GM12878 (cell line): ENCODE measurements at regions not wholly inside any gene's neighbourhood (a gene's known extent, or its start where the extent isn't known, plus 50 kb on each side); places are given as distances from the start of the nearest gene placed in this dataset.

ENCODE experiments used
- ATAC-seq: fragments of 200-7000 bp; cut with Tn5 transposase; 3 replicates; pipeline ENCODE4 v1.9.1; 2020; ENCODE audit warnings: mild to moderate bottlenecking, moderate library complexity
- BruUV-seq: library from RNA; stranded (reverse); fragments of 400-500 nt; replicated peaks from 2 replicates; lab custom pipeline; 2021; lab: Mats Ljungman, UMichigan
- CTCF ChIA-PET: fragments of 300-600 bp; sonication (Branson Sonifier 250); formaldehyde crosslinking; extraction: SDS; loops from one replicate; lab custom pipeline; 2021; ENCODE audit warnings: inconsistent platforms; lab: Yijun Ruan, JAX
- POLR2A ChIA-PET: fragments of 350-600 bp; formaldehyde crosslinking; extraction: SDS; loops from one replicate; lab custom pipeline; 2021; ENCODE audit warnings: inconsistent platforms; lab: Charles Lee
- RAD21 ChIA-PET: fragments of 300-600 bp; sonication (Branson Sonifier 250); formaldehyde crosslinking; loops from one replicate; lab custom pipeline; 2023; ENCODE audit warnings: antibody characterized with exemption; ENCODE audit not compliant: unreplicated experiment; lab: Charles Lee
- SMC1A ChIA-PET: fragments of 300-600 bp; sonication (Branson Sonifier 250); formaldehyde crosslinking; loops from one replicate; lab custom pipeline; 2023; ENCODE audit not compliant: unreplicated experiment, uncharacterized antibody; lab: Charles Lee
- DNase-seq: peaks from one replicate; pipeline ENCODE4 v3.0.0-alpha.2; 2011; ENCODE audit warnings: low read depth, low spot score
- FAIRE-seq: peaks from 3 replicates; lab custom pipeline; 2011; peaks lifted over from hg19 to GRCh38; lab: Jason Lieb, UNC
- H2AFZ ChIP-seq: 2 replicates; pipeline ENCODE4 v1.6.0; 2011; ENCODE audit warnings: low read depth, low read length, control low read depth; ENCODE audit not compliant: control insufficient read depth
- H3K27ac ChIP-seq: 2 replicates; pipeline ENCODE4 v1.5.1; 2011; ENCODE audit warnings: control low read depth; ENCODE audit not compliant: control insufficient read depth, insufficient read depth
- H3K27me3 ChIP-seq, 2 experiments: replicated peaks in 1 of 2; 2 replicates each; pipeline versions ENCODE4 v1.6.0 to v1.6.1; 2011; ENCODE audit warnings: low read length in 1 of 2; ENCODE audit not compliant: control insufficient read depth in 2 of 2, insufficient read depth in 2 of 2
- H3K36me3 ChIP-seq, 2 experiments: 2 replicates each; pipeline ENCODE4 v1.5.1; 2011; ENCODE audit warnings: low read length in 1 of 2; ENCODE audit not compliant: control insufficient read depth in 2 of 2, insufficient read depth in 2 of 2
- H3K4me1 ChIP-seq: 2 replicates; pipeline ENCODE4 v1.6.1; 2011; ENCODE audit warnings: mild to moderate bottlenecking, low read length, moderate library complexity, mixed read lengths; ENCODE audit not compliant: control insufficient read depth, insufficient read depth
- H3K4me2 ChIP-seq: 2 replicates; pipeline ENCODE4 v1.6.0; 2011; ENCODE audit warnings: control low read depth; ENCODE audit not compliant: control insufficient read depth, insufficient read depth
- H3K4me3 ChIP-seq: fragments of 200-600 bp; sonication (generic); 2 replicates; pipeline ENCODE4 v1.5.1; 2016
- H3K79me2 ChIP-seq: 2 replicates; pipeline ENCODE4 v1.6.0; 2011; ENCODE audit warnings: low read length; ENCODE audit not compliant: control insufficient read depth, insufficient read depth
- H3K9ac ChIP-seq: 2 replicates; pipeline ENCODE4 v1.8.0; 2011; ENCODE audit warnings: low read length, control low read depth, mixed read lengths; ENCODE audit not compliant: control insufficient read depth, insufficient read depth
- H3K9me3 ChIP-seq: replicated peaks from 3 replicates; pipeline ENCODE4 v1.5.1; 2011; ENCODE audit warnings: mild to moderate bottlenecking, low read length; ENCODE audit not compliant: control insufficient read depth, insufficient read depth
- H4K20me1 ChIP-seq: 2 replicates; pipeline ENCODE4 v1.6.0; 2011; ENCODE audit not compliant: control insufficient read depth, insufficient read depth
- CBFB ChIP-seq: IDR thresholded peaks from 2 replicates; pipeline ENCODE4 v1.6.1; 2016; ENCODE audit warnings: antibody characterized with exemption, low read depth
- CHD1 ChIP-seq: IDR thresholded peaks from 2 replicates; pipeline ENCODE4 v1.6.1; 2012; ENCODE audit warnings: low read depth, low read length, improper control_type of control experiment
- IKZF1 ChIP-seq: fragments of 450-650 bp; conservative IDR thresholded peaks from 2 replicates; pipeline ENCODE4 v1.6.1; 2017; ENCODE audit warnings: antibody characterized with exemption, mild to moderate bottlenecking
- MTA3 ChIP-seq: IDR thresholded peaks from 2 replicates; pipeline ENCODE4 v1.6.1; 2012; ENCODE audit warnings: low read length, inconsistent platforms, borderline replicate concordance
- RAD51 ChIP-seq: fragments of 450-650 bp; IDR thresholded peaks from 2 replicates; pipeline ENCODE4 v1.6.1; 2016; ENCODE audit warnings: moderate library complexity, mild to moderate bottlenecking, inconsistent platforms
- WRNIP1 ChIP-seq: IDR thresholded peaks from 2 replicates; pipeline ENCODE4 v1.6.1; 2011; ENCODE audit warnings: low read depth, low read length, improper control_type of control experiment, borderline replicate concordance
- ZNF24 ChIP-seq: fragments of 450-650 bp; IDR thresholded peaks from 2 replicates; pipeline ENCODE4 v1.6.1; 2017; ENCODE audit warnings: antibody characterized with exemption, mild to moderate bottlenecking
- ZNF622 ChIP-seq: fragments of 450-650 bp; IDR thresholded peaks from 2 replicates; pipeline ENCODE4 v1.6.1; 2017; ENCODE audit warnings: mild to moderate bottlenecking, inconsistent platforms
- WGBS: methylation state at CpG from one replicate; pipeline ENCODE4 v1.1.6; 2016; ENCODE audit warnings: low lambda C conversion rate; ENCODE audit not compliant: insufficient replicate concordance, insufficient coverage; ENCODE audit errors: missing lambda C conversion rate; 5-methylcytosine and 5-hydroxymethylcytosine counted together
- in situ Hi-C: fragments of 300-500 bp; cut with MboI; formaldehyde crosslinking; loops from 9 replicates; pipeline ENCODE4 v1.14.3; 2018; ENCODE audit warnings: mixed read lengths
- intact Hi-C: fragments of 100-400 bp; cut with micrococcal nuclease; formaldehyde crosslinking; loops from one replicate; pipeline ENCODE4 v1.14.2; 2022; ENCODE audit not compliant: unreplicated experiment
- TF ChIP-seq, protein P1 (sequence below): IDR thresholded peaks from 2 replicates; pipeline ENCODE4 v1.6.1; 2011; ENCODE audit warnings: borderline replicate concordance, low read depth, mild to moderate bottlenecking, moderate library complexity, mixed read lengths, low read length; ENCODE audit not compliant: insufficient read depth; ENCODE audit errors: extremely low read length
- TF ChIP-seq, protein P2 (sequence below): IDR thresholded peaks from 2 replicates; pipeline ENCODE4 v1.6.1; 2011; ENCODE audit warnings: mild to moderate bottlenecking, low read depth, low read length, moderate library complexity; ENCODE audit not compliant: insufficient replicate concordance

DNA sequence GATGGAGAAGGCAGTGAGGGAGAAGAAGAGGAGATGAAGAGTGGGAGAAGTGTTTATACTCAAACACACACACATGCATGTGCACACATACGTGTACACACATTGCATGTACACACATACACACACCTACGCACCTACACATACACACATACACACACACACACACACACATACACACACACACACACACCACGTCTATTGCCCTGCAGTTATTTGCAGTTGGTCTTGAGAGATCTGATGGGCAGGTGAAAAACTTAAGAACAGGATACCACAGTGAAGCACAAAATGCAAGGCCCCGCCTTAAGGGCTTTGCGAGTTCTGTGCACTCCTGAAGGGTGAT, 190.2 kb downstream of the MYCN start:
- SMC1A ChIA-PET, result no interaction called here
- 59% methylated on average over 5 of the region's 5 CpGs for WGBS
- ATAC-seq (no peak), FAIRE-seq (no peak), DNase-seq (no peak)
- TF ChIP-seq MTA3 (no peak), IKZF1 (no peak), RAD51 (no peak), WRNIP1 (no peak), ZNF24 (no peak), ZNF622 (no peak), CHD1 (no peak), CBFB (no peak)
- TF ChIP-seq, protein P1, sequence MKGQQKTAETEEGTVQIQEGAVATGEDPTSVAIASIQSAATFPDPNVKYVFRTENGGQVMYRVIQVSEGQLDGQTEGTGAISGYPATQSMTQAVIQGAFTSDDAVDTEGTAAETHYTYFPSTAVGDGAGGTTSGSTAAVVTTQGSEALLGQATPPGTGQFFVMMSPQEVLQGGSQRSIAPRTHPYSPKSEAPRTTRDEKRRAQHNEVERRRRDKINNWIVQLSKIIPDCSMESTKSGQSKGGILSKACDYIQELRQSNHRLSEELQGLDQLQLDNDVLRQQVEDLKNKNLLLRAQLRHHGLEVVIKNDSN, result no peak
- TF ChIP-seq, protein P2, sequence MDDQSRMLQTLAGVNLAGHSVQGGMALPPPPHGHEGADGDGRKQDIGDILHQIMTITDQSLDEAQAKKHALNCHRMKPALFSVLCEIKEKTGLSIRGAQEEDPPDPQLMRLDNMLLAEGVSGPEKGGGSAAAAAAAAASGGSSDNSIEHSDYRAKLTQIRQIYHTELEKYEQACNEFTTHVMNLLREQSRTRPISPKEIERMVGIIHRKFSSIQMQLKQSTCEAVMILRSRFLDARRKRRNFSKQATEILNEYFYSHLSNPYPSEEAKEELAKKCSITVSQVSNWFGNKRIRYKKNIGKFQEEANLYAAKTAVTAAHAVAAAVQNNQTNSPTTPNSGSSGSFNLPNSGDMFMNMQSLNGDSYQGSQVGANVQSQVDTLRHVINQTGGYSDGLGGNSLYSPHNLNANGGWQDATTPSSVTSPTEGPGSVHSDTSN, result no peak
- BruUV-seq, result no TSS peak
- no peaks in the 10 kb centered on the region for H3K9me3 ChIP-seq
- no peak overlapping the region for H3K4me2 ChIP-seq
- H3K27me3 ChIP-seq, result no peaks in the 10 kb centered on the region
- in situ Hi-C loops, result no loop called here
- H3K36me3 ChIP-seq, result no peaks in the 10 kb centered on the region
- no peaks in the 10 kb centered on the region for H4K20me1 ChIP-seq
- intact Hi-C loops, result no loop called here
- CTCF ChIA-PET, result no interaction called here
- RAD21 ChIA-PET, result no interaction called here
- H3K4me3 ChIP-seq, result no peak overlapping the region
- H2AFZ ChIP-seq, result no peak overlapping the region
- POLR2A ChIA-PET, result no interaction called here
- no peaks in the 10 kb centered on the region for H3K4me1 ChIP-seq
- no peak overlapping the region for H3K27ac ChIP-seq
- H3K9ac ChIP-seq, result no peak overlapping the region
- H3K79me2 ChIP-seq, result no peaks in the 10 kb centered on the region
